B cell (primary cell): ENCODE measurements at regions not wholly inside any gene's neighbourhood (a gene's known extent, or its start where the extent isn't known, plus 50 kb on each side); places are given as distances from the start of the nearest gene placed in this dataset.

Experiments
- ATAC-seq: fragments of 200-7000 bp; cut with Tn5 transposase; one replicate; pipeline ENCODE4 v1.10.0; 2021; ENCODE audit warnings: low read depth, mild to moderate bottlenecking, moderate number of reproducible peaks, moderate library complexity
- CTCF ChIA-PET: fragments of 350-600 bp; sonication (Branson Sonifier 250); formaldehyde crosslinking; loops from one replicate; lab custom pipeline; 2021; ENCODE audit warnings: antibody characterized with exemption, inconsistent platforms; lab: Charles Lee
- POLR2A ChIA-PET: fragments of 350-600 bp; sonication (Branson Sonifier 250); formaldehyde crosslinking; loops from one replicate; lab custom pipeline; 2021; ENCODE audit warnings: antibody characterized with exemption; lab: Charles Lee
- DNase-seq: peaks from one replicate; pipeline ENCODE4 v3.0.0; 2013
- H2AFZ ChIP-seq: 2 replicates; pipeline ENCODE4 v1.6.1; 2012; ENCODE audit warnings: mild to moderate bottlenecking, low read depth, low read length; ENCODE audit not compliant: insufficient read depth, poor library complexity, severe bottlenecking
- H3K27ac ChIP-seq, 2 donors: 1 replicate in 1 of 2; 2 replicates in 1 of 2; pipeline ENCODE4 v1.5.1; 2012 to 2013; ENCODE audit warnings: low read length in 2 of 2, mild to moderate bottlenecking in 2 of 2, moderate library complexity in 1 of 2
- H3K27me3 ChIP-seq, 4 experiments: fragments of 200-600 bp in 1 of 4; sonication (generic) in 1 of 4; replicated peaks in 1 of 4; 1 replicate in 2 of 4; 2 replicates in 2 of 4; pipeline versions ENCODE4 v1.6.1 to v1.7.0; 2013 to 2016; ENCODE audit warnings: low read length in 3 of 4, mild to moderate bottlenecking in 2 of 4, mixed read lengths in 1 of 4, moderate library complexity in 1 of 4; ENCODE audit not compliant: insufficient read depth in 4 of 4, control insufficient read depth in 3 of 4; ENCODE audit errors: control extremely low read depth in 1 of 4
- H3K36me3 ChIP-seq, 2 experiments: replicated peaks in 1 of 2; 1 replicate in 1 of 2; 2 replicates in 1 of 2; pipeline versions ENCODE4 v1.6.1 to v1.7.1; 2013; ENCODE audit warnings: low read length in 1 of 2; ENCODE audit not compliant: insufficient read depth in 2 of 2, control insufficient read depth in 1 of 2; ENCODE audit errors: control extremely low read depth in 1 of 2, extremely low read depth in 1 of 2
- H3K4me1 ChIP-seq, 2 donors: fragments of 200-600 bp in 1 of 2; sonication (generic) in 1 of 2; 1 replicate in 1 of 2; 2 replicates in 1 of 2; pipeline versions ENCODE4 v1.5.1 to v1.6.1; 2013 to 2017; ENCODE audit warnings: low read length in 2 of 2; ENCODE audit not compliant: control insufficient read depth in 2 of 2, insufficient read depth in 2 of 2
- H3K4me2 ChIP-seq: replicated peaks from 2 replicates; pipeline ENCODE3; 2012; ENCODE audit warnings: mild to moderate bottlenecking, low read depth, low read length; ENCODE audit not compliant: poor library complexity, severe bottlenecking
- H3K4me3 ChIP-seq, 5 experiments: fragments of 200-600 bp in 1 of 5; sonication (generic) in 1 of 5; 1 replicate in 3 of 5; 2 replicates in 2 of 5; pipeline versions ENCODE4 v1.5.1 to v1.7.0; 2011 to 2016; ENCODE audit warnings: low read length in 4 of 5, mild to moderate bottlenecking in 4 of 5, low read depth in 2 of 5, control low read depth in 1 of 5, moderate library complexity in 1 of 5; ENCODE audit not compliant: insufficient read depth in 1 of 5; ENCODE audit errors: control extremely low read depth in 1 of 5, extremely low read depth in 1 of 5
- H3K79me2 ChIP-seq: fragments of 200-600 bp; sonication (generic); one replicate; pipeline ENCODE4 v1.6.0; 2016; ENCODE audit warnings: low read length; ENCODE audit not compliant: control insufficient read depth, insufficient read depth
- H3K9ac ChIP-seq: fragments of 200-600 bp; sonication (generic); 2 replicates; pipeline ENCODE4 v1.6.1; 2017; ENCODE audit warnings: mild to moderate bottlenecking, low read length, moderate library complexity
- H3K9me3 ChIP-seq, 3 donors: one replicate each; pipeline versions ENCODE4 v1.6.1 to v1.7.1; 2013; ENCODE audit warnings: low read length in 2 of 3; ENCODE audit not compliant: control insufficient read depth in 2 of 3, insufficient read depth in 1 of 3; ENCODE audit errors: control extremely low read depth in 1 of 3
- H4K20me1 ChIP-seq: 2 replicates; pipeline ENCODE4 v1.6.0; 2012; ENCODE audit warnings: mild to moderate bottlenecking, low read length; ENCODE audit not compliant: insufficient read depth, control insufficient read depth, poor library complexity, severe bottlenecking
- H3K27ac Mint-ChIP-seq: one replicate; pipeline ENCODE4 v1.8.0; 2021; ENCODE audit warnings: mixed read lengths
- H3K27me3 Mint-ChIP-seq: one replicate; pipeline ENCODE4 v1.8.0; 2021; ENCODE audit warnings: mixed read lengths
- H3K4me1 Mint-ChIP-seq: one replicate; pipeline ENCODE4 v1.8.0; 2021; ENCODE audit warnings: mixed read lengths
- H3K4me3 Mint-ChIP-seq: one replicate; pipeline ENCODE4 v1.8.0; 2021; ENCODE audit warnings: mixed read lengths
- H3K9me3 Mint-ChIP-seq: one replicate; pipeline ENCODE4 v1.8.0; 2022; ENCODE audit warnings: mixed read lengths; ENCODE audit not compliant: insufficient read depth
- CTCF ChIP-seq: fragments of 200-600 bp; IDR thresholded peaks from one replicate; pipeline ENCODE4 v1.8.0; 2022; ENCODE audit warnings: antibody characterized with exemption, mild to moderate bottlenecking
- EZH2 ChIP-seq: IDR thresholded peaks from 2 replicates; pipeline ENCODE4 v1.6.1; 2012; ENCODE audit warnings: borderline replicate concordance, low read depth, mild to moderate bottlenecking, moderate library complexity, low read length; ENCODE audit not compliant: insufficient read depth, poor library complexity, severe bottlenecking
- WGBS: methylation state at CpG from one replicate; pipeline ENCODE4 v1.1.5; 2013; ENCODE audit warnings: missing lambda C conversion rate; ENCODE audit not compliant: insufficient coverage; 5-methylcytosine and 5-hydroxymethylcytosine counted together
- intact Hi-C: fragments of 100-400 bp; cut with micrococcal nuclease; formaldehyde crosslinking; loops from one replicate; pipeline ENCODE4 v1.10.0; 2022

DNA sequence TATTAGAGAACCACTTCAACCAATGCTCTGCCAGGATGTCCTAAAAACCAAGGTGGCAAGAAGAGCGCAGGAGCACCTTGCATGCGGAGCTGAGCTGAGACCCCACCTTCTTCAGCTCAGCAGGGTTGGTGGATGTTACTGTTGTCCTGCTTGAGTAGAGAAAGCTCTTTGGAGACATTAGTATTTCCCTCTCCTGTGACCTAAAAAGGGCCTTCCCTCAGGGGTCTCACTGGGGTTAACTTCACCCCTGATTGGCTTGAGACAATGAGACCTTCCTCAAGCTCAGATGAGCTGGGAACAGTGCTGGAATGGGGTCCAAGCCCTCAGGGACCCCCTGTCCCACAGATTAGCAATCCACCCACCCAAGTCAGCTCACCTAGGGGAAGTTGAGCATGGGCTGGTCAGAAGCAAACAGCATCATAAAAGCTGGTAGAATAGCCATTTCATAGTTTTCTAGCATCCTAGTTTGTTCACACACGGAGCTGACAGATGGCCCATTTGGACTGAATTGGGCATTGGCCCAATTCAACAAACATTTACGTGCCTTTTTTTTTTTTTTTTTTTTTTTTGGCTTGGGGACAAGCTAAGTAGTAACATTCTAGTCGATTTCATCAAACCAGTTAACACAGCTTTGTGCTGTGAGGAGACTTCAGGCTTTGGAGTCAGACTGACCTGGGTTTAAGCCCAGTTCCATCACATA, 100.6 kb upstream of the HABP2 start:
- POLR2A ChIA-PET, result no interaction called here
- H3K4me2 ChIP-seq, result no peak overlapping the region
- H3K27ac ChIP-seq, result no peak overlapping the region
- Mint-ChIP-seq H3K27me3 (peaks cover 11% of the 10 kb centered on the region), H3K4me1 (no peaks in the 10 kb centered on the region), H3K9me3 (no peaks in the 10 kb centered on the region), H3K4me3 (no peak overlapping the region), H3K27ac (no peak overlapping the region)
- CTCF ChIA-PET, result interaction anchor here (0.6 kb wide), 1 partner anchor 520 kb away, joined by 3 read pairs; no protein-coding TSS in a partner anchor
- peaks cover 0 to 3% (median 0%) of the 10 kb centered on the region in 4 experiments for H3K27me3 ChIP-seq
- H2AFZ ChIP-seq, result no peak overlapping the region
- H3K4me3 ChIP-seq, result no peak overlapping the region
- no peaks in the 10 kb centered on the region for H4K20me1 ChIP-seq
- intact Hi-C loops, result no loop called here
- H3K4me1 ChIP-seq, result no peaks in the 10 kb centered on the region
- H3K79me2 ChIP-seq, result no peaks in the 10 kb centered on the region
- ATAC-seq (no peak), DNase-seq (no peak)
- no peak overlapping the region for H3K9ac ChIP-seq
- H3K36me3 ChIP-seq, result no peaks in the 10 kb centered on the region
- TF ChIP-seq EZH2, result no peak
- TF ChIP-seq CTCF, result no peak
- WGBS, result no CpG with 5 or more reads among the region's 5 CpGs
- H3K9me3 ChIP-seq, result peaks cover 0 to 7% (median 0%) of the 10 kb centered on the region in 3 donors

DNA sequence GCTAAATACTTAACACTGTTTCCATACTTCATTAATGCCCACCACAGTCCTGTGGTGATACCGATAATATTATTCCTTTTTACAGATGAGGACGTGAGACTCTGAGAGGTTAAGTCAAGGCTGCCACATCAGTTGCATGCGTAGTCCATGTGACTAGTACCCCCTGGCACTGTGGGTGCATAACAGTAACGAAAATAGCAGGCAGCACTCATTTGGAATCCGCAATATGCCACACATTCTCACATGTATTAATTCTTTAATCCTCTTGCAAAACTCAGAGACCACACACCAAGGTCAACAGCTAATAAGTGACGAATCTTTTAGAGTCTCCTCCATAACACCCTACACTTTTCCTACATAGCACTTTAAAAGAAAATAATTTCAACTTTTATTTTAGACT, 99.5 kb upstream of the HABP2 start:
- peaks cover 0 to 3% (median 0%) of the 10 kb centered on the region in 4 experiments for H3K27me3 ChIP-seq
- ATAC-seq (no peak), DNase-seq (no peak)
- H3K9me3 Mint-ChIP-seq, result no peaks in the 10 kb centered on the region
- H3K27me3 Mint-ChIP-seq, result peaks cover 11% of the 10 kb centered on the region
- intact Hi-C loops, result no loop called here
- no peaks in the 10 kb centered on the region for H3K4me1 ChIP-seq
- no peaks in the 10 kb centered on the region for H3K79me2 ChIP-seq
- H2AFZ ChIP-seq, result no peak overlapping the region
- 89% methylated on average over 5 of the region's 6 CpGs for WGBS
- H3K4me2 ChIP-seq, result no peak overlapping the region
- POLR2A ChIA-PET, result no interaction called here
- H3K4me3 ChIP-seq, result no peak overlapping the region
- CTCF ChIA-PET, result no interaction called here
- no peak overlapping the region for H3K27ac ChIP-seq
- H3K36me3 ChIP-seq, result no peaks in the 10 kb centered on the region
- peaks cover 0 to 9% (median 0%) of the 10 kb centered on the region in 3 donors for H3K9me3 ChIP-seq
- no peak overlapping the region for H3K9ac ChIP-seq
- no peak overlapping the region for H3K27ac Mint-ChIP-seq
- no peaks in the 10 kb centered on the region for H3K4me1 Mint-ChIP-seq
- no peak for TF ChIP-seq CTCF
- TF ChIP-seq EZH2, result no peak
- no peak overlapping the region for H3K4me3 Mint-ChIP-seq
- H4K20me1 ChIP-seq, result no peaks in the 10 kb centered on the region
